Occipital lobe (tissue), 1 donor: ENCODE measurements at regions not wholly inside any gene's neighbourhood (a gene's known extent, or its start where the extent isn't known, plus 50 kb on each side); places are given as distances from the start of the nearest gene placed in this dataset.
"Not testable (repeated sequence)": the region's sequence is repeated elsewhere in the genome, so short reads cannot be mapped to it uniquely, and the experiment has no call there.

ENCODE experiments used
- DNase-seq: peaks from one replicate; lab custom pipeline; 2025; lab: John Stamatoyannopoulos, UW

DNA sequence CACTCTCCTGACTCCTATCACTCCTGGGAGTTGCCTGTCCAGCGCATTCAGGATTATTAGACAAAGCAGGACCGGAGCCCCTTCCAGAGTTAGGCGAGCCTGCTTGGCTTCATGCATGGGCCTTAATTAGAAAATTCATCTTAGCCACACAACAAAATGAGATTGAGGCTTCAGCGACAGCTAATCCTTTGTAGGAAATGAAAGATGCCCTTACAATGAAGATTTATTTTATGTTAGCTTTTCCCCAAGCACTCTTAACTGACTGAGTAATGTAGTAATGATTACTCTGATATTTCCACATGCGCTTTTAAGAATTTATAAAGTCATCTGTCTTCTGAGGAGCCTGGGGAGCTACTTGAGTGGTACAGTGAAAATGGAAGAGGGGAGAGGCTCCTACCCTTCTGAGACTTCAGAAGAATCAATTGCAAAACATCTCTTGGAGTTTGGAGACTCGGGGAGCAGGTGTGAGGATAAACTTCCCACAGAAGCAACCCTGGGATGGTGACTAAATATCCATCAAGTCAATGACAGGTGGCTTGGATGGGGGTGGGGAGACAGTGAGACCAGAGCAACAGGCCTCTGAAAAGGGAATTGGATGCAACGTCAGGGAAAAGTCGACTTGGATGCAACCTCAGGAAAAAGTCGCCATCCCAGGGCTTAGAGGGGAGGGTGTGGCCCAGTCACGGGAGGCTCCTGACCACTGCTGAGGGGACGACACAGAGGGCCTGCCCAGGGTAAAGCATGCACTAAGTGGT lies 434.5 kb upstream of the B3GAT1 start:
- DNase-seq = no peak

DNA sequence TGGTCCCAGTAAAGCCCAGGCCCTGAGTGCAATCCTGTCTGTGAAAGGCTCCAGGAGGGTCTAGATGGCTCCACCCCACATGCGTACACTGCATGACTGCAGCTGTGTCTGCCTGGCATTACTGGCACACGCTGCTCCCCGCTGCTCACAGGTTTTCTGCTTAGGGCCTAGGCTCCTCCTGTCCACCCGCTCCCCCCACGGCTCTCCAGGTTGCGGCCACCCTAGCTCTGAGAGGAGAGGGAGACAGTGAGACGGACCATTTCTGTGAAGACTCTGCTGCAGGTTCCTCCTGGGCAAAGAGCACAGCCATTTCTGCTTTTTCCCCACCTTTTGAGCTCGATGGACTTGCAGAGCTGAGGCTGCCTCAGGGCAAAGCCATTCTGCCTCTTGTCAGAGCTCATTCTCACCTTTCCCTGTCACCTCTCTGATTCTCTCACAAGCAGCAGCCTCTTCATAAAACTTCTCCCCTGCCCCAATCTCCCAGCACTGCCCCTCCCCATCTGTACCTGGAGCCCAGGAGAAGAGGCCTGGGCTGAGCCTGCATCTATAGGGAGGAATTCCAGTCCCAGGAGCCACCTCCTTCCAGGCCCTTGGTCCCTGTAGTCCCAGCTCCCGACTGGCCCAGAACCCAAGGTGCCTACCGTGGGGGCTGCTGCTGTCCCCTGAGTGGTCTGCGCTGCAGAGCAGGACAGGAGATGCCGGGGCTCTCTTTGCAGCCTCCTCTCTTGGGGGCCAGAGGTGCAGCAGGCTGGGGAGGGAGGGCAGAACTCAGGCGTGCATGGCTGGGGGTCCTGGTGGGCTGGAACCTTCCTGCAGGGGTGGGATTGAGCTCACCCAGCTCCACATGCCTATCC lies 433.7 kb upstream of the B3GAT1 start:
- no peak for DNase-seq

DNA sequence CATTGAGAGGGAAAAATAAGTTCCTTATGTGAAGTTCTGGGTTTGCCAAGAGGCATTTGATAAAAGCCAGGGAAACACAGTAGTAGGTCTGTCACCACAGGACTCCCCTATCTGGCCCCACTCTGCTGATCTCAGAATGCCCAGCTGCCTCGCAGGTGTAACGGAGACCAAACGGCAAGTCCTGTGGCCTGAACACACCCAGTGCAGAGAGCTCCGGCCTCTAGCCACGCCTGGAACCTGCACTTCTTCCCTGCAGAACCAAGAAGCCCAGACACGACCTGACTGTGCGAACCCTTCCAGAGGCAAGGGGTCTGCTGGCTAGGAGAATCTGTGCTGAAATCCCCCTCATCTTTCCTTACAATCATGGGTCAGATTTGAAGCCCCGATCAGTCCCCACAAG lies 432.8 kb upstream of the B3GAT1 start:
- no peak for DNase-seq

DNA sequence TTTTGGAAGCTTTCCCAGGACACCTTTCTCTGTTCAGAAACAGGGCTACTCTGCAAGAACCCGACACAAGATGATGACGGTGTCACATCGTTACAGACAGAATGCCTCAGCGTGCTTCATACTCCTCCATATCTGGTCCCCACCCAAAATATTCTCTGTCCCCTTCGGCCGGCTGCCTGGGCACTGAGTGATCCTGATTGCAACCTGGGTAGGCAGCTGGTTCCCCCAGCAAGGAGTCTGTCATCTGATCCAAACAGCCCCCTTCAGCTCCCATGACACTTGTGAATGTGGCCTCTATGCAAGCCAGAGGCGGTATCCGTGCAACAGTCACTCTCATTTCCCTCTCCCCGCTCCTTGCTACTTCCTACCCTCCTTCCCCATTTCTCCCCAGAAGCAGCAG lies 431.7 kb upstream of the B3GAT1 start:
- no peak for DNase-seq

DNA sequence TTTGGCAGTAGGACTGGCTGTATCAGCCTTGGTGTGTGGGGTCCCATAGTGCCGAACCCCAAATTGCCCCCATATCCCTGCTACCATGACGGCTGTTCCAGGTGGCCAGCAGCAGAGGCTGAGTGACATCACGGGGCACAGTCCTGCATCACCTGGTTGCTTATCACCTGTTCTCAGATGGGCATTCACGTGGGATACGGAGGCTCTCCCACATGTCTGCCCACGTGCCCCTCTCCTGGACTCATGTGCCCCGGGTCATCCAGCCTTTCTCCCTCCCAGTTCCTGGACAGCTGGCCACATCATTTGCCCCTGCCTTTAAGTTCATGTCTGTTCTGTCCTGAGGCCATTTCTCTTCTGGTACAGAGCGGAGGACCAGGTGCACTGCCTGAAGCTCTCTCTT lies 431.0 kb upstream of the B3GAT1 start:
- DNase-seq = no peak

DNA sequence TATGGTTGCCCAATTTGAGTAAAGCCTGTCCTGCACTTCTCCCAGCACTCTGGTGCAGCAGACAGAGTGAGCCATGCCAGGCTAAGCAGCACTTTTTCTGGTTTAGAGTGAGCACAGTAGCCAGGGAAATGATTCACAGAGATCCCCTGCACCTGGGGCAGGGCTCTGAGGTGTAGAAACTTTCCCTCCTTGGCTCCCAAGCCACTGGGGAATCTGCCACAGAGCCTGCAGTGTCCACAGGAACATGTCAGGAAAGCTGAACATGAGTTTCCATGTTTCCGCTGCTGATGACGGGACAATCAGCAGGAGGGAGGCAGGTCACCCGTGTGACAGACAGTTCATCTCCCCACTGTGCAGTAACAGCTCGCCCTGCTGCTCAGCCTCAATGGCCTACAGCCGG lies 429.9 kb upstream of the B3GAT1 start:
- no peak for DNase-seq

DNA sequence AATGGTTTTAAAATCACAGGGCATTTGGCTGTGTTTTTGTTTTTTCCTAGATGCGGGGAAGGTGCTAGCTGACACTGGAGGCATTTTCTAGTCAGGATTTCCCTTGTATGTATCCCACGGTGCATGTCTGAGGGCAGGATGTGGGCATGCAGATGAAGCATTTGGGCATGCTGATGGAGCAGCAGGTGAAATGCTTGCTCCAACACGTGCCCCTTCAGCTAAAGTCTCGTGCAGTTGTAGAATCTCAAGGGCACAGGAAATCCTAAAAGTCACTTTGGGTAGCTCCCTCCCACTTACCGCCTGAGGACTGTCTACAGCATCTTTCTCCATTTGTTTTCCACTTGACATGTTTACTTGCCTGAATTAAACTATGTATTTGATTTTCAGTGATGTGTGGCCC lies 429.4 kb upstream of the B3GAT1 start:
- DNase-seq = no peak

DNA sequence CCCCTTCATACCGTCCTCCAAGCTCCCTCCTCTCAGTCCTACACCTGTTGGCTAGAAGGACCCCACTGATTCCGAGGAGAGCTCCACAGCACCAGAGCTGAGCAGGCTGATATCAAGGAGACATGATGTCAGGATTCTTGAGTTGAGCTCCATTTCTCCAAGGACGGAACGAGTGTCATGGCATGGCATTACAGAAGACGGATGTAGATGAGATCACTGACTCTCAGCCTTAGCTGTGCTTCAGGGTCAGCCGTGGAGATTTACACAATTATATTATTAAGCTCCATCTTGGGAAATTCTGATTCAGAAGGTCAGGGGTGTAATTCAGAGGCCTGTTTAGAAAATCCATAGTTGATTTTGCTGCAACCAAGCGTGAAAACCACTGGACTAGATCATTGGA lies 428.9 kb upstream of the B3GAT1 start:
- DNase-seq = no peak

DNA sequence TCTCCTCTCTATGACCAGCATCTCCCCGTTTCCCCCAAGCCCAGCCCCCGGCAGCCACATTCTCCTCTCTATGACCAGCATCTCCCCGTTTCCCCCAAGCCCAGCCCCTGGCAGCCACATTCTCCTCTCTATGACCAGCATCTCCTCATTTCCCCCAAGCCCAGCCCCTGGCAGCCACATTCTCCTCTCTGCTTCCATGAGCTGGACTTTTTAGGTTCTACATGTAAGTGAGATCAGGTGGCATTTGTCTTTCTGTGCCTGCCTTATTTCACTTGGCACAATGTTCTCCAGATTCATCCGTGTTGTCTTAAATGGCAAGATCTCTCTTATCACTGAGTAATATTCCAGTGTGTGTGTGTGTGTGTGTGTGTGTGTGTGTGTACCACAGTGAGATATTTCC lies 428.1 kb upstream of the B3GAT1 start:
- not testable (repeated sequence) for DNase-seq

DNA sequence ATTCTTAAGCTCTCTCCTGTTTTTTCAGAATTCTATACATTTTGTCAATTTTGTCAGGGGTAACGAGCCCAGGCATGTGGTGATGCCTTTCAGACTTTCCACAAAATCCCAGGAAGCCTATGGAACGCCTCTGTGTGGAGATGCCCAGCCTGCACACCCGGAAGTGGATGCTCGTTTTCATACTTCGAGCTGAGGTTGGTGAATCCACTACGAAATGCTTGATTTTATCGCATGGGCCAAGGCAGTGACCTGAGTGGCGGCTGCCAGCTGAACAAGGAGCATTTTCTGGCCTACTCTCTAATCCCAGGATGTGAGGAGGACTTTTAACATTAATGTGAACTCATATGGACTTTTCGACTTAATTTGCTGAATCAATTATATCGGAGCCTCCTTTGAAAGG lies 426.7 kb upstream of the B3GAT1 start:
- no peak for DNase-seq

DNA sequence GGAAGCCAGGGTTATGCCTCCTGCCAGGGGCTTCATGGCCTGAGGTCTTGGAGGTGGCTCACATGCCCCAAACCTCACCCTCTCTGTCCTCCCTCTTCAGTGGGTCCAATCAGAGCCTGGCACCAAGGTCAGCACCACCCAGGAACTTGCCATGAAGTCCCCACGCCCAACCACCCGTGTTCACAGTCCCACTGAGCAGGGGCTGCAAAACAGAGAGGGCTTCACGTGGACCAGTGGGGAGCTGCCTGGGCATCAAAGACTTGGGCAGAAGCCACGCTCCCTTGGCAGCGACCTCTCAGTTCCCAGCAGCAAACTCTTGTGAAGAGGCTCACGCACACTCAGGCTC lies 425.8 kb upstream of the B3GAT1 start:
- no peak for DNase-seq

DNA sequence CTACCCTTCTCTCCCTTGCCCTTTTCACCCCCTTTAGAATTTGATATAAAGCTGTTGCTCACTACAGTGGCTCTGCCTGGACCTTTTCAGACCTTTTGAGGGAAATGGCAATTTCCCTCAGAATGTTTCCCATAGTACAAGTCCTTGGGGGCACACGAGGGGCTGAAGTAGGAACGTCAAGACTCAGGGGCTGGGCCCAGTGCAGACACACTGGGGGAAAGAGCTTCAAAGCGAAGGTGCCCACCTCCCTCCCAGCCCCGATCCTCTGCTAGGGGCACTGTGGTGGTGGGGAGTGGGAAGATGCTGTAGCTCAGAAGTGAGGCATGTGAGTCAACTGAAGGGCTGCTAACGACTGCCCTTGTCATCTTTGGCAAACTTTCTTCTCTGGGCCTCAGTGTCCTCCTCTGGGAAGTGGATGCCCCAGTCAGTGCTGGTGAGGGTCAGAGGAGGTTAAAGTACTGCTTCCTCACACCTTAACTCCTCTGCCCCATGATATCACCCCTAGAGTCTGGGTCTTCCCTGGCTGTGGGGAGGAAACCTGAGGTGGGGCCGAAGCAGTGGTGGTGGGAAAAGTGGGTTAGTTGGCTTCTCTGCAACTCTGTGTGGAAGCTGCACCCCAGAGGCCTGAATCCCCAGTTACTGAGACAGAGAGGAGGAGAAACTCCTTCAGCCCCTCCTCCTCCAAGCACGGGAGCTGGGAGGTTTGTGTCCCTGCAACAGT lies 425.3 kb upstream of the B3GAT1 start:
- no peak for DNase-seq

DNA sequence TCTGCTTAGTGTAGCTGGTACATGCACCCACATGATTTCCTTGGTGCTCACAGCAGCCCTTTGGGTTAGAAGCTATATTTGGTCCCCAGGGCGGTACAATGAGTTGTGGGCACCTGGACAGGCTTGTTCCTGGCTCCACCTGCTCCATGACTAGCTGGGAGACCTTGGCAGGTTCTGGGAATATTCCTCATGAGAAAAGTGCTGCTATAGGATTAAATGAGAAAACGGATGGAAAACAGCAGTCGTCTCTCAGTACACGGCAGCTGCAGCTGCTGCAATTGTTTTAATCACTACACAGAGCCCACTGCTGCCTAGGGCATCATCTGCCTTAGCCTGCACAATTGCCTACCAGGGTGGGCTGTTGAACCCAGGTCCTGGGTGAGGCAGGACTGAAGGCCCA lies 424.5 kb upstream of the B3GAT1 start:
- no peak for DNase-seq

DNA sequence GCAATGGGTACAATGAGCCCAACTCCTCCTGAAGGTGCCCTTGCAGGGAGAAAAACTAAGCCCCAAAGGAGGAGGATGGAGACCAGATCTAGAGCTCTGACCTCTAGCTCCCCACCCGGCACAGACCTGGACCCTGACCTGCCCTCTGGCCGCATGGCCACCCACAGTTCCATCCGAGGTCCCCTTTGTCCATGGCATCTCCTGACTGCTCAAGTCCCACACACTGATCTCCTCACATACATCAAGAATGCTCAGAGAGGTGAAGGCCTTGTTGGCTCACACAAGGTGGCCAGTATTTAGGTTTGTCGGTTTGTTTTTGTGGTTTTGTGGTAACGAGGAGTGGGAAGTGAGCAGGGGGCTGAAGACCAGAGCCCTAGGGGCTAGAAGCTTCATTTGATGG lies 423.5 kb upstream of the B3GAT1 start:
- DNase-seq = no peak

DNA sequence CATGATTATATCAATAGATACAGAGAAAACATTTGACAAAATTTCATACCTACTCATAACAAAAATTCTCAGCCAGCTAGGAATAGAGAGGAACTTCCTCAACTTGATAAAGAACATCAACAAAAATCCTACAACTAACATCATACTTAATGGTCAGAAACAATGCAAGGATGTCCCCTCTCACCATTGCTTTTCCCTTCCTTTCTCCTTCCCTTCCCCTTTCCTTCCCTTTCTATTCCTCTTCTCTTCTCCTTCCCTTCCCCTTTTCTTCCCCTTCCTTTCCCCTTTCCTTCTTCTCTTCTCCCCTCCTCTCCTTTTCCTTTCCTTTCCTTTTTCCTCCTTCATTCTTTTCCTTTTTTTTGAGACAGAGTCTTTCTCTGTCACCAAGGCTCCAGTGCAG lies 418.3 kb upstream of the B3GAT1 start:
- DNase-seq = no peak

DNA sequence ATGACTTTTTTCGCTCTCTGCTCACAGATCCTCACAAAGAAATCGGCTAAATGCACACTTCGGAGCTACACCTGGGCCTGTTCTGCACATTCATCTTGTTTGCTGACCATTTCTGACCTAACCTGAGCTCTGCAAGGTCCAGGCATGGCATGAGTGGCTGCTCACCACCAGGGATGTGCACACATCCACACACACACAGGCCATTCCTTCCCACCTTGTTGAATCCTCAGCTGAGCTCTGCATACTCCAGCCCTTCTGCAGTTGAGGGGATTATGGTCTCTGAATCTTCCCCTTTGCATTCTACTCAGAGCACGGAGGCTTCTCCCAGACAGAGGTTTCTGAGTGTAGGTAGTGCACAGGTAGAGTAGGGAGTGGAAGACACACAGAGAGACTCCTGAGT lies 411.9 kb upstream of the B3GAT1 start:
- DNase-seq = no peak

DNA sequence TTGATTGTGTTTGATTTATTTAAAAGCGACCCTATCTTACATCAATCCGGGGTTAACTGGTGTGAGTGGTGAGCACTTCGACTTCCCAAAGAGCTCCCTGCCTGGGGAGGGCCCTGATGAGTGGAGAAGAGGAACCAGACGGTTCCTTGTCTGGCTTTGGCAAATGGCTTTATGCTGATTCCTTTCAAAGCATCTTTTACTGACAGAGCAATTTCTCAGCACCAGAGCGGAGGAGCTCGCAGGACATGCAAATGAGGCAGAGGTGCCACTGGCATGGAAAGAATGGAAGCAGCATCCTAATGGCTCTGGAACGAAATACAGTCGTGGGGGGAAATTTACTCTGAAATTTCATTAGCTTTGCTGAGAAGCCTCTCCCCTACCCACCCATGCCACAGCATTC lies 410.9 kb upstream of the B3GAT1 start:
- no peak for DNase-seq

DNA sequence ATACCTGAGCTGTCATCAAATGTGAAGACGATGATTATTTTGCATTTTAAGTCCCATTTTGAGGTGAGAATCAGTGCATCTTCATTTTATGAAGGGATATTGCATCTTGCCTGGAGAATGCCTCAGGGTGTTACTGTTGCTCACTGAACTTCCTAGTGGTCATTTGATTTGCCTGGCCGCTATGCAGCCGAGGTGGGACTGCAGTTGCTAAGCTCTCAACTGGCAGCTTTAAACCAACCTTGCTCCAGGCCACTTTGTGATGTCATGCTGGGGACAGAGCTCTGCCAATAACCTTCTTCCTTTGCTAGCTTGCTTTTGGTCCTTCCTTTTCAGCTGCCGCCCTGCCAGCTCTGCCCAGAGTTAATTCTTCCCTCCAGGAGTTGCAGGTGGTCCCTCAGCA lies 409.4 kb upstream of the B3GAT1 start:
- DNase-seq = no peak

DNA sequence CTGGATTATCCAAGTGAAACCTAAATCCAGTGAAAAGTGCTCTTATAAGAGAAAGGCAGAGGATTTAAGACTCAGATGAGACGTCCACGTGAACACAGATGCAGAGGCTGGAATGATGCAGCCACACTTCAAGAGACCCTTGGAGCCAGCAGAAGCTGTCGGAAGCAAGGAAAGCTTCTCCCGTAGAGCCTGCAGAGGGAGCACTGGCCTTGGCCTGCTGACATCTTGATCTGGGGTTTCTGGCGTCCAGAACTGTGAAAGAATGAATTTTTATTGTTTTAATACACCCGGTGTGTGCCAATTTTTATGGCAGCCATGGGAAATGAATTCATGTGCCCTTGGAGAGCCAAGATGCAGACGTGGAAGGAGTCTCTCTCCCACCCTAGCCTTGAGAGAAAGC lies 407.0 kb upstream of the B3GAT1 start:
- no peak for DNase-seq

DNA sequence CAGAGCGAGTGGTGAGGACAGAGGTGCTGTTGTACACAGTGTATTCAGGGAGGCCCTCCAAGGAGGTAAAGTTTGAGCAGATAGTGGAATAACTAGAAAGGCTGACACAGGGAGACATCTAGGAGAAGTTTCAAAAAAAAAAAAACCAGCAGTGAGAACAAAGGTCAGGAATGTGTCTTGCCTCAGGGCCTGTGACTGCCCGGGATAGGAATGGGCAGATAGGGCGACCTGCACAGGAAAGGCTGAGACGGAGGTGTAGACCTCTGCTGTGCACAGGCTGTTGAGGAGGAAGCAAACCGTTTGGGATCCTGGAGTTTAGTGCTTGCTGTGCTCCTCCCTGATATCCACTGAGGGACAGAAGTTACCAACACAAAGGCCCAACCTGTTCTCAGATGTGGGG lies 406.5 kb upstream of the B3GAT1 start:
- no peak for DNase-seq

DNA sequence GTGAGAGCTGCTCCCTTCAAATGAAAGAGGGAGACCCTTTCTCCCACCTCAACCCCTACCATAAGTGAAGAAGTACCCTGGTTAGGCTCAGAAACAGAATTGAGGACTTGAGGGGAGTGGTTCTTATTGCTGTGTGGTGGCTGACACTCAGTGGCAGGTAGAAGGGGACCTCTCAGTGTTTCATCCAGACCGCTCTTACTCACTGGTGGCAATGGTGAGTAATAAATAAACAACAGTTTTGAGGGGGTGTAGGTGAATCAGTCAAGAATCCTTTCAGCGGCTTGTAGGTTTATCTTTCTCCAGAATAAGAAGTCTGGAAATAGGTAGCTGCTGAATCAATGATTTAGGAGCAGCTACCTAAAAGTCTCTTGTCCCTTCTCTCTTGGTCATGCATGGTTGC lies 403.4 kb upstream of the B3GAT1 start:
- no peak for DNase-seq

DNA sequence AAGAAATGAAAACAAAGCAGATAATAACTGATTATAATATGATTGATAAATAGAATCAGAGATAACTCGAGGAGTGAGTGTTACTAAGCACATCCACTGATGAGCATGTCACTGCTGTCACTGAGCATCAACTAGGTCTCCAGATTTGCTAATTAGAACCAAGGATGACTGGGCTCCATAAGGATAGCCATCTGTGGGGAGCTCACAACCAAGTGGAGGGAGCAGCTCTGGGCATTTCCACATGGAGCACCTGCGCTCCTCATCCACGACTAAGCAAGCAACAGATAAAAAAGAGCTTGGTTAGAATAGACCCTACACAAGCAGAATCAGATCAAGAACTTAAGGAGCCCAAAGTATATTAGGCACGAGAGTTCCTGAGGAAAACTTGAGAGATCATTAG lies 396.0 kb upstream of the B3GAT1 start:
- DNase-seq = no peak

DNA sequence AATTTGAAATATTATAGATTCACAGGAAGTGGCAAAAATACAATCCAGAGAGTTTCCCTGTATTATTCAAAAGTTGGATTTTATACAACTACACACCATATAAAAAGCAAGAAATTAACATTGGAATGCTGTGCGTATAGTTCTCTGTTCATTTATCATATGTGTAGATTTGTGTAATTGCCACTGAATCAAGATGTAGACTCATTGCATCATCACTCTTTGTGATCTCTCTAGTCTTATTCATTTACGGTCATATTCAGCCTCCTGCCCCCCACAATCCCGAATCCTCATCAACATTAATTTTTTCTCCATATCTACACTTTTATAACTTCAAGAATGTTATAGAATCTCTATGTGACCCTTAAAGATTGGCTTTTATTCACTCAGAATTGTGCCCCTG lies 390.6 kb upstream of the B3GAT1 start:
- DNase-seq = no peak
